ENCODE measurements at regions not wholly inside any gene's neighbourhood (a gene's known extent, or its start where the extent isn't known, plus 50 kb on each side); places are given as distances from the start of the nearest gene placed in this dataset.

GRCh38 chr2:52035391-52035790, 1003.5 kb upstream of the NRXN1 start:
- H3K27ac ChIP-seq (ENCODE audit: control insufficient read depth, insufficient read depth, low read length) = no peak overlapping the region
- no peak overlapping the region for H3K9ac ChIP-seq (ENCODE audit: control insufficient read depth, extremely low read depth, insufficient read depth, low read length)
- FAIRE-seq = no peak
- no peak for DNase-seq (ENCODE audit: low read depth, low spot score)
- H3K4me2 ChIP-seq (ENCODE audit: control insufficient read depth, extremely low read depth, insufficient read depth, low read depth, low read length) = no peak overlapping the region
- no peak overlapping the region for H2AFZ ChIP-seq (ENCODE audit: control insufficient read depth, low read length)
- H3K79me2 ChIP-seq (ENCODE audit: control insufficient read depth, insufficient read depth, low read length) = no peaks in the 10 kb centered on the region
- H3K9me3 ChIP-seq (ENCODE audit: control insufficient read depth, low read depth, low read length) = no peaks in the 10 kb centered on the region
- no peaks in the 10 kb centered on the region for H3K27me3 ChIP-seq (ENCODE audit: control insufficient read depth, extremely low read depth, insufficient read depth, low read length)
- dilution Hi-C loops (cut with MboI; ENCODE audit: extremely low pct_ligation_motif_present, low sequenced_read_pairs) = no loop called here
- no peaks in the 10 kb centered on the region for H3K4me1 ChIP-seq (ENCODE audit: control insufficient read depth, extremely low read depth, insufficient read depth, low read length)
- TF ChIP-seq EZH2 (IDR thresholded peaks at IDR 0.05; ENCODE audit: low read length) (no peak), CTCF (optimal IDR thresholded peaks at IDR 0.05 in 1 of 3, IDR thresholded peaks at IDR 0.05 in 1 of 3, conservative IDR thresholded peaks at IDR 0.05 in 1 of 3; ENCODE audit: extremely low read depth in 1 of 3, insufficient read depth in 2 of 3, low read length in 3 of 3) (no peak)
- no peak overlapping the region for H3K4me3 ChIP-seq (ENCODE audit: control insufficient read depth in 2 of 3, extremely low read depth in 1 of 3, insufficient read depth in 2 of 3, low read depth in 1 of 3, low read length in 3 of 3)
- H3K9me1 ChIP-seq (ENCODE audit: control insufficient read depth, extremely low read depth, insufficient read depth, low read length) = no peaks in the 10 kb centered on the region
- no peaks in the 10 kb centered on the region for H4K20me1 ChIP-seq (ENCODE audit: control insufficient read depth, extremely low read depth, insufficient read depth, low read length)
- H3K36me3 ChIP-seq (ENCODE audit: control insufficient read depth in 2 of 2, extremely low read depth in 1 of 2, insufficient read depth in 2 of 2, low read length in 2 of 2) = no peaks in the 10 kb centered on the region

- H3K79me2 ChIP-seq (ENCODE audit: control insufficient read depth, insufficient read depth, low read length) = no peaks in the 10 kb centered on the region
- DNase-seq (ENCODE audit: low read depth, low spot score) (no peak), FAIRE-seq (no peak)
- H3K27me3 ChIP-seq (ENCODE audit: control insufficient read depth, extremely low read depth, insufficient read depth, low read length) = no peaks in the 10 kb centered on the region
- dilution Hi-C loops (cut with MboI; ENCODE audit: extremely low pct_ligation_motif_present, low sequenced_read_pairs) = no loop called here
- H3K9me3 ChIP-seq (ENCODE audit: control insufficient read depth, low read depth, low read length) = no peaks in the 10 kb centered on the region
- H3K9me1 ChIP-seq (ENCODE audit: control insufficient read depth, extremely low read depth, insufficient read depth, low read length) = no peaks in the 10 kb centered on the region
- H3K4me3 ChIP-seq (ENCODE audit: control insufficient read depth in 2 of 3, extremely low read depth in 1 of 3, insufficient read depth in 2 of 3, low read depth in 1 of 3, low read length in 3 of 3) = no peak overlapping the region
- no peak overlapping the region for H3K27ac ChIP-seq (ENCODE audit: control insufficient read depth, insufficient read depth, low read length)
- no peak overlapping the region for H2AFZ ChIP-seq (ENCODE audit: control insufficient read depth, low read length)
- TF ChIP-seq EZH2 (IDR thresholded peaks at IDR 0.05; ENCODE audit: low read length) (no peak), CTCF (optimal IDR thresholded peaks at IDR 0.05 in 1 of 3, IDR thresholded peaks at IDR 0.05 in 1 of 3, conservative IDR thresholded peaks at IDR 0.05 in 1 of 3; ENCODE audit: extremely low read depth in 1 of 3, insufficient read depth in 2 of 3, low read length in 3 of 3) (no peak)
- H3K36me3 ChIP-seq (ENCODE audit: control insufficient read depth in 2 of 2, extremely low read depth in 1 of 2, insufficient read depth in 2 of 2, low read length in 2 of 2) = no peaks in the 10 kb centered on the region
- H4K20me1 ChIP-seq (ENCODE audit: control insufficient read depth, extremely low read depth, insufficient read depth, low read length) = no peaks in the 10 kb centered on the region
- H3K4me1 ChIP-seq (ENCODE audit: control insufficient read depth, extremely low read depth, insufficient read depth, low read length) = no peaks in the 10 kb centered on the region
- H3K9ac ChIP-seq (ENCODE audit: control insufficient read depth, extremely low read depth, insufficient read depth, low read length) = no peak overlapping the region
- no peak overlapping the region for H3K4me2 ChIP-seq (ENCODE audit: control insufficient read depth, extremely low read depth, insufficient read depth, low read depth, low read length)
Observed at GRCh38 chr2:52034706-52035105, 1002.8 kb upstream of the NRXN1 start.
